ENCODE measurements at regions not wholly inside any gene's neighbourhood (a gene's known extent, or its start where the extent isn't known, plus 50 kb on each side); places are given as distances from the start of the nearest gene placed in this dataset.

GRCh38 chr6:118739696-118740353, 88.4 kb upstream of the CEP85L start:
- TF ChIP-seq CTCF (IDR thresholded peaks at IDR 0.05) (no peak), POLR2A (IDR thresholded peaks at IDR 0.05) (no peak), POLR2AphosphoS5 (IDR thresholded peaks at IDR 0.05; ENCODE audit: insufficient read depth in 1 of 2, low read depth in 1 of 2) (no peak)

All from vagina (tissue), 2 donors.